Upper lobe of right lung (tissue), 1 donor: ENCODE measurements at regions not wholly inside any gene's neighbourhood (a gene's known extent, or its start where the extent isn't known, plus 50 kb on each side); places are given as distances from the start of the nearest gene placed in this dataset.
A peak's percentile ranks its signal among the peaks of the same experiment; 100 is the strongest.

Experiments used
- ATAC-seq: fragments of 200-7000 bp; cut with Tn5 transposase; one replicate; pipeline ENCODE4 v1.9.1; 2020; ENCODE audit warnings: mild to moderate bottlenecking, moderate library complexity
- DNase-seq: peaks from one replicate; pipeline ENCODE4 v3.0.0-alpha.2; 2020
- H3K27ac ChIP-seq: fragments of 200-600 bp; one replicate; pipeline ENCODE4 v1.8.0; 2022
- H3K27me3 ChIP-seq: fragments of 200-600 bp; one replicate; pipeline ENCODE4 v1.8.0; 2022; ENCODE audit warnings: mild to moderate bottlenecking
- H3K36me3 ChIP-seq: fragments of 200-600 bp; one replicate; pipeline ENCODE4 v1.8.0; 2022
- H3K4me1 ChIP-seq: fragments of 200-600 bp; one replicate; pipeline ENCODE4 v1.8.0; 2022
- H3K4me3 ChIP-seq: fragments of 200-600 bp; one replicate; pipeline ENCODE4 v1.8.0; 2022; ENCODE audit warnings: mild to moderate bottlenecking
- H3K9me3 ChIP-seq: fragments of 200-600 bp; one replicate; pipeline ENCODE4 v1.8.0; 2022
- CTCF ChIP-seq: fragments of 200-600 bp; IDR thresholded peaks from one replicate; pipeline ENCODE4 v1.8.0; 2022; ENCODE audit warnings: antibody characterized with exemption
- intact Hi-C: fragments of 100-400 bp; cut with DNase I; formaldehyde crosslinking; loops from one replicate; pipeline ENCODE4 v1.11.0; 2022
- donor health status: DM: no; HTN: yes; CAD: no; lungs with severe emphysema.

GRCh38 chr5:111563031-111563822 is 50.9 kb upstream of the STARD4 start:
- no peak for DNase-seq
- Histone ChIP-seq H3K4me1 (no peaks in the 10 kb centered on the region), H3K27ac (no peak overlapping the region), H3K4me3 (no peak overlapping the region), H3K36me3 (no peaks in the 10 kb centered on the region), H3K27me3 (no peaks in the 10 kb centered on the region), H3K9me3 (no peaks in the 10 kb centered on the region)
- no peak for TF ChIP-seq CTCF
- peak; percentile 36 for ATAC-seq
- intact Hi-C loops: no loop called here

DNA sequence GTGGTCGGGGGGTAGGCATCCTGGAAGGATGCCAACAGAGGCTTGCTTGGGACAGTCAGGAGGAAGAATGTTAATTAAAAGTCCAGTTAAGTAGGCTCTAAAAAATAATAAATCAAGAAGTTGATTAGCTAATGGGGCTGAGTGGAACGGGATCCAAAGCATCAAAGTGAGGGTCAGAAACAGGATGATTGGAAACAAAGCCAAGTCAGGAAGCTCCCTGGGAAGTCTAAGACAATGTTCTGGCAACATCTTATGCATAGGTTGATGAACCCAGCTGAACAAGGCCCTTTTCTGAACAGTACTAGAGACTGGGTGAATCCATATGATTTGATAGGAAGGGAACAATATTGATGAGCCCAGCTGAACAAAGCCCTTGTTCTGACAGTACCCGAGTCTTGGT is 50.2 kb upstream of the STARD4 start:
- Histone ChIP-seq H3K27me3 (no peaks in the 10 kb centered on the region), H3K4me3 (no peak overlapping the region), H3K27ac (no peak overlapping the region), H3K36me3 (no peaks in the 10 kb centered on the region), H3K9me3 (no peaks in the 10 kb centered on the region), H3K4me1 (no peaks in the 10 kb centered on the region)
- DNase-seq: no peak
- ATAC-seq: no peak
- intact Hi-C loops: no loop called here
- TF ChIP-seq CTCF: no peak
